Stomach (tissue), 4 donors: ENCODE measurements at regions not wholly inside any gene's neighbourhood (a gene's known extent, or its start where the extent isn't known, plus 50 kb on each side); places are given as distances from the start of the nearest gene placed in this dataset.

ENCODE experiments used
- CTCF ChIP-seq, 7 experiments: fragments of 450-650 bp in 4 of 7; fragments of 200-600 bp in 3 of 7; sonication (generic) in 3 of 7; IDR thresholded peaks; one replicate each; pipeline ENCODE4 v1.5.1; 2016 to 2019; ENCODE audit warnings: antibody characterized with exemption in 7 of 7, control low read depth in 2 of 7, mild to moderate bottlenecking in 1 of 7
- EP300 ChIP-seq: sonication (generic); formaldehyde crosslinking; IDR thresholded peaks from one replicate; pipeline ENCODE4 v1.6.1; 2017; ENCODE audit warnings: antibody characterized with exemption
- POLR2A ChIP-seq, 4 donors: fragments of 450-650 bp; IDR thresholded peaks; one replicate each; pipeline ENCODE4 v1.6.1; 2016; ENCODE audit warnings: antibody characterized with exemption in 4 of 4, control low read depth in 2 of 4, mild to moderate bottlenecking in 1 of 4, moderate library complexity in 1 of 4
- POLR2AphosphoS5 ChIP-seq, 3 donors: sonication (generic); formaldehyde crosslinking; IDR thresholded peaks; one replicate each; pipeline ENCODE4 v1.6.1; 2016; ENCODE audit warnings: antibody characterized with exemption in 3 of 3

- no peak for TF ChIP-seq POLR2AphosphoS5 (IDR thresholded peaks at IDR 0.05)
- no peak for TF ChIP-seq CTCF (IDR thresholded peaks at IDR 0.05)
- no peak for TF ChIP-seq POLR2A (IDR thresholded peaks at IDR 0.05)
- no peak for TF ChIP-seq EP300
Measured at GRCh38 chr6:54019860-54020259, 91.4 kb upstream of the MLIP start.
